ENCODE measurements at regions not wholly inside any gene's neighbourhood (a gene's known extent, or its start where the extent isn't known, plus 50 kb on each side); places are given as distances from the start of the nearest gene placed in this dataset.

- TF ChIP-seq JUNB (CRISPR knock-in tag; IDR thresholded peaks at IDR 0.05; ENCODE audit: borderline replicate concordance) (no peak), GATAD2A (CRISPR knock-in tag; IDR thresholded peaks at IDR 0.05) (no peak), CTCF (CRISPR knock-in tag; IDR thresholded peaks at IDR 0.05) (no peak), RAD21 (CRISPR knock-in tag; IDR thresholded peaks at IDR 0.05) (no peak), NCOA5 (CRISPR knock-in tag; IDR thresholded peaks at IDR 0.05) (no peak), CHD4 (IDR thresholded peaks at IDR 0.05; ENCODE audit: borderline replicate concordance, low read length) (no peak), SRSF9 (IDR thresholded peaks at IDR 0.05; ENCODE audit: borderline replicate concordance, insufficient read depth, low read depth, low read length, poor library complexity, severe bottlenecking) (no peak), JUN (CRISPR knock-in tag; IDR thresholded peaks at IDR 0.05) (no peak), POLR2A (IDR thresholded peaks at IDR 0.05; ENCODE audit: insufficient read depth in 1 of 2, low read depth in 2 of 2, low read length in 2 of 2) (no peak), DNMT1 (CRISPR knock-in tag; IDR thresholded peaks at IDR 0.05) (no peak)
- TF ChIP-seq, protein P1, sequence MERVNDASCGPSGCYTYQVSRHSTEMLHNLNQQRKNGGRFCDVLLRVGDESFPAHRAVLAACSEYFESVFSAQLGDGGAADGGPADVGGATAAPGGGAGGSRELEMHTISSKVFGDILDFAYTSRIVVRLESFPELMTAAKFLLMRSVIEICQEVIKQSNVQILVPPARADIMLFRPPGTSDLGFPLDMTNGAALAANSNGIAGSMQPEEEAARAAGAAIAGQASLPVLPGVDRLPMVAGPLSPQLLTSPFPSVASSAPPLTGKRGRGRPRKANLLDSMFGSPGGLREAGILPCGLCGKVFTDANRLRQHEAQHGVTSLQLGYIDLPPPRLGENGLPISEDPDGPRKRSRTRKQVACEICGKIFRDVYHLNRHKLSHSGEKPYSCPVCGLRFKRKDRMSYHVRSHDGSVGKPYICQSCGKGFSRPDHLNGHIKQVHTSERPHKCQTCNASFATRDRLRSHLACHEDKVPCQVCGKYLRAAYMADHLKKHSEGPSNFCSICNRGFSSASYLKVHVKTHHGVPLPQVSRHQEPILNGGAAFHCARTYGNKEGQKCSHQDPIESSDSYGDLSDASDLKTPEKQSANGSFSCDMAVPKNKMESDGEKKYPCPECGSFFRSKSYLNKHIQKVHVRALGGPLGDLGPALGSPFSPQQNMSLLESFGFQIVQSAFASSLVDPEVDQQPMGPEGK (CRISPR knock-in tag; IDR thresholded peaks at IDR 0.05), result no peak
Observed at GRCh38 chr3:124269619-124270018, 277.7 kb upstream of the ROPN1 start.

Measured in HepG2 (cell line).